Liver (tissue), 8 donors: ENCODE measurements at regions not wholly inside any gene's neighbourhood (a gene's known extent, or its start where the extent isn't known, plus 50 kb on each side); places are given as distances from the start of the nearest gene placed in this dataset.
A peak's percentile ranks its signal among the peaks of the same experiment; 100 is the strongest.

Source experiments
- DNase-seq: peaks from one replicate; pipeline ENCODE4 v3.0.0-alpha.2; 2017; ENCODE audit warnings: low spot score
- H3K27ac ChIP-seq, 2 donors: one replicate each; pipeline ENCODE4 v1.7.0; 2013; ENCODE audit warnings: inconsistent platforms in 2 of 2, low read length in 2 of 2, control low read depth in 1 of 2, low read depth in 1 of 2, mild to moderate bottlenecking in 1 of 2
- H3K27me3 ChIP-seq, 4 donors: one replicate each; pipeline versions ENCODE4 v1.6.1 to v1.7.0; 2013; ENCODE audit warnings: low read length in 3 of 4, inconsistent platforms in 1 of 4, mild to moderate bottlenecking in 1 of 4, moderate library complexity in 1 of 4; ENCODE audit not compliant: control insufficient read depth in 4 of 4, insufficient read depth in 4 of 4
- H3K36me3 ChIP-seq, 4 donors: one replicate each; pipeline versions ENCODE4 v1.6.1 to v1.7.0; 2013; ENCODE audit warnings: low read length in 3 of 4, mild to moderate bottlenecking in 3 of 4, low read depth in 1 of 4, moderate library complexity in 1 of 4; ENCODE audit not compliant: control insufficient read depth in 4 of 4, insufficient read depth in 3 of 4
- H3K4me1 ChIP-seq, 4 donors: one replicate each; pipeline versions ENCODE4 v1.6.1 to v1.7.0; 2013; ENCODE audit warnings: low read length in 3 of 4, mild to moderate bottlenecking in 3 of 4, moderate library complexity in 1 of 4; ENCODE audit not compliant: control insufficient read depth in 4 of 4, insufficient read depth in 4 of 4
- H3K4me3 ChIP-seq, 3 donors: one replicate each; pipeline versions ENCODE4 v1.6.1 to v1.7.0; 2013; ENCODE audit warnings: low read length in 3 of 3, control low read depth in 1 of 3, low read depth in 1 of 3, mild to moderate bottlenecking in 1 of 3
- H3K9ac ChIP-seq, 2 donors: one replicate each; pipeline ENCODE4 v1.7.0; 2013; ENCODE audit warnings: low read length in 2 of 2, mild to moderate bottlenecking in 2 of 2, moderate library complexity in 2 of 2, control low read depth in 1 of 2, low read depth in 1 of 2
- H3K9me3 ChIP-seq, 4 donors: one replicate each; pipeline versions ENCODE4 v1.6.1 to v1.7.0; 2013; ENCODE audit warnings: low read length in 3 of 4; ENCODE audit not compliant: control insufficient read depth in 4 of 4
- EGR1 ChIP-seq, 2 donors: IDR thresholded peaks; 2 replicates each; pipeline ENCODE4 v1.6.1; 2016 to 2018; ENCODE audit warnings: antibody characterized with exemption in 2 of 2, low read depth in 2 of 2
- FOXA1 ChIP-seq: IDR thresholded peaks from 2 replicates; pipeline ENCODE4 v1.6.1; 2016; ENCODE audit warnings: antibody characterized with exemption
- FOXA2 ChIP-seq: IDR thresholded peaks from 2 replicates; pipeline ENCODE4 v1.6.1; 2016; ENCODE audit warnings: antibody characterized with exemption
- GABPA ChIP-seq, 2 donors: IDR thresholded peaks in 1 of 2; conservative IDR thresholded peaks in 1 of 2; 2 replicates each; pipeline ENCODE4 v1.6.1; 2016; ENCODE audit warnings: antibody characterized with exemption in 2 of 2, mild to moderate bottlenecking in 1 of 2, moderate library complexity in 1 of 2
- HNF4A ChIP-seq, 2 donors: conservative IDR thresholded peaks; 2 replicates each; pipeline ENCODE4 v1.6.1; 2016; ENCODE audit warnings: antibody characterized with exemption in 2 of 2, mild to moderate bottlenecking in 2 of 2
- HNF4G ChIP-seq: IDR thresholded peaks from 2 replicates; pipeline ENCODE4 v1.6.1; 2016; ENCODE audit warnings: antibody characterized with exemption
- JUND ChIP-seq, 2 donors: IDR thresholded peaks; 2 replicates each; pipeline ENCODE4 v1.6.1; 2016; ENCODE audit warnings: antibody characterized with exemption in 2 of 2
- NR2F2 ChIP-seq: IDR thresholded peaks from 2 replicates; pipeline ENCODE4 v1.6.1; 2016; ENCODE audit warnings: antibody characterized with exemption
- RAD21 ChIP-seq, 2 donors: IDR thresholded peaks; 2 replicates each; pipeline ENCODE4 v1.6.1; 2016; ENCODE audit warnings: antibody characterized with exemption in 2 of 2, mild to moderate bottlenecking in 2 of 2
- RXRA ChIP-seq, 2 donors: IDR thresholded peaks; 2 replicates each; pipeline ENCODE4 v1.6.1; 2017 to 2018; ENCODE audit warnings: antibody characterized with exemption in 2 of 2, mild to moderate bottlenecking in 1 of 2
- SP1 ChIP-seq: IDR thresholded peaks from 2 replicates; pipeline ENCODE4 v1.6.1; 2018; ENCODE audit warnings: antibody characterized with exemption, mild to moderate bottlenecking
- TAF1 ChIP-seq: conservative IDR thresholded peaks from 2 replicates; pipeline ENCODE4 v1.6.1; 2016; ENCODE audit warnings: antibody characterized with exemption, mild to moderate bottlenecking
- YY1 ChIP-seq: IDR thresholded peaks from 2 replicates; pipeline ENCODE4 v1.6.1; 2016; ENCODE audit warnings: antibody characterized with exemption, mild to moderate bottlenecking
- WGBS: extraction: QIAGEN DNeasy Blood & Tissue Kit; methylation state at CpG from one replicate; pipeline ENCODE4 v1.1.7; 2013; 5-methylcytosine and 5-hydroxymethylcytosine counted together
- TF ChIP-seq, protein P1 (sequence below): fragments of 150-350 bp; IDR thresholded peaks from 2 replicates; pipeline ENCODE4 v1.5.1; 2017; ENCODE audit warnings: improper control_type of control experiment, low read depth, low read length; ENCODE audit not compliant: missing input control
- TF ChIP-seq, protein P2 (sequence below): IDR thresholded peaks from 2 replicates; pipeline ENCODE4 v1.6.1; 2016; ENCODE audit warnings: antibody characterized with exemption
- TF ChIP-seq, protein P3 (sequence below): IDR thresholded peaks from 2 replicates; pipeline ENCODE4 v1.6.1; 2016; ENCODE audit warnings: antibody characterized with exemption
- TF ChIP-seq, protein P4 (sequence below): IDR thresholded peaks from 2 replicates; pipeline ENCODE4 v1.6.1; 2016; ENCODE audit warnings: antibody characterized with exemption
- TF ChIP-seq, protein P5 (sequence below): IDR thresholded peaks from 2 replicates; pipeline ENCODE4 v1.6.1; 2016; ENCODE audit warnings: antibody characterized with exemption, mild to moderate bottlenecking
- donor health status: healthy.
- donor health status: healthy.
- donor health status: healthy.
- donor health status: healthy.
- donor health status: healthy.

DNA sequence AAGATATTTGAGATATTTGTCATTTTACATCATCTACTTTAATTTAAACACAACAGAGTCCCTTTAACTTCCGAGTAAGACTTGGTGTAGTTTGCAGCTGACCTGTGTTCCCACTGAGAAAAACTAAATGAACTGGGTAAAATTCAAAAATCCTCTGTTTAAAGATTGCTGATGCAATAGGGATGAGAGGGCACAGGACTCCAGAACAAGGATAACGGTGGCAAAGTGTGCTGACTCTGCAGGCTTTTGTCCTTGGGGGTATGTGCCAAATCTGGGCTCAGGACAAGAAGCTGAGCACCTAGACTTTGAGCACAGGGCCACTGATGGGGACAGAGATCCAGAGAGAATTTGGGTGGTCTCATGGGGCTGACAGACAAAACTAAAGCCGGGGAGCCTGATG, 156.8 kb downstream of the CCDC71L start:
- H3K36me3 ChIP-seq: no peaks in the 10 kb centered on the region
- 52% methylated on average over 3 of the region's 3 CpGs for WGBS
- H3K27ac ChIP-seq: no peak overlapping the region
- no peaks in the 10 kb centered on the region for H3K27me3 ChIP-seq
- peaks cover 0 to 19% (median 9%) of the 10 kb centered on the region in 4 donors for H3K4me1 ChIP-seq
- DNase-seq: no peak
- no peak overlapping the region for H3K4me3 ChIP-seq
- no peaks in the 10 kb centered on the region for H3K9me3 ChIP-seq
- TF ChIP-seq EGR1 (IDR thresholded peaks at IDR 0.05; ENCODE audit: low read depth in 2 of 2) (no peak), HNF4A (conservative IDR thresholded peaks at IDR 0.05) (peak; percentile 74 to 82), FOXA1 (no peak), RAD21 (IDR thresholded peaks at IDR 0.05) (peak; percentile 41 to 47), YY1 (peak; percentile 29), GABPA (IDR thresholded peaks at IDR 0.05 in 1 of 2, conservative IDR thresholded peaks at IDR 0.05 in 1 of 2) (no peak), NR2F2 (no peak), JUND (IDR thresholded peaks at IDR 0.05) (peak in 1 of 2 donors; percentile 61), SP1 (peak; percentile 57), HNF4G (peak; percentile 29), FOXA2 (no peak), RXRA (IDR thresholded peaks at IDR 0.05) (peak; percentile 75 to 76), TAF1 (peak; percentile 46)
- TF ChIP-seq, protein P1, sequence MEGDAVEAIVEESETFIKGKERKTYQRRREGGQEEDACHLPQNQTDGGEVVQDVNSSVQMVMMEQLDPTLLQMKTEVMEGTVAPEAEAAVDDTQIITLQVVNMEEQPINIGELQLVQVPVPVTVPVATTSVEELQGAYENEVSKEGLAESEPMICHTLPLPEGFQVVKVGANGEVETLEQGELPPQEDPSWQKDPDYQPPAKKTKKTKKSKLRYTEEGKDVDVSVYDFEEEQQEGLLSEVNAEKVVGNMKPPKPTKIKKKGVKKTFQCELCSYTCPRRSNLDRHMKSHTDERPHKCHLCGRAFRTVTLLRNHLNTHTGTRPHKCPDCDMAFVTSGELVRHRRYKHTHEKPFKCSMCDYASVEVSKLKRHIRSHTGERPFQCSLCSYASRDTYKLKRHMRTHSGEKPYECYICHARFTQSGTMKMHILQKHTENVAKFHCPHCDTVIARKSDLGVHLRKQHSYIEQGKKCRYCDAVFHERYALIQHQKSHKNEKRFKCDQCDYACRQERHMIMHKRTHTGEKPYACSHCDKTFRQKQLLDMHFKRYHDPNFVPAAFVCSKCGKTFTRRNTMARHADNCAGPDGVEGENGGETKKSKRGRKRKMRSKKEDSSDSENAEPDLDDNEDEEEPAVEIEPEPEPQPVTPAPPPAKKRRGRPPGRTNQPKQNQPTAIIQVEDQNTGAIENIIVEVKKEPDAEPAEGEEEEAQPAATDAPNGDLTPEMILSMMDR: no peak
- TF ChIP-seq, protein P2, sequence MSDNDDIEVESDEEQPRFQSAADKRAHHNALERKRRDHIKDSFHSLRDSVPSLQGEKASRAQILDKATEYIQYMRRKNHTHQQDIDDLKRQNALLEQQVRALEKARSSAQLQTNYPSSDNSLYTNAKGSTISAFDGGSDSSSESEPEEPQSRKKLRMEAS: peak; percentile 47
- TF ChIP-seq, protein P3, sequence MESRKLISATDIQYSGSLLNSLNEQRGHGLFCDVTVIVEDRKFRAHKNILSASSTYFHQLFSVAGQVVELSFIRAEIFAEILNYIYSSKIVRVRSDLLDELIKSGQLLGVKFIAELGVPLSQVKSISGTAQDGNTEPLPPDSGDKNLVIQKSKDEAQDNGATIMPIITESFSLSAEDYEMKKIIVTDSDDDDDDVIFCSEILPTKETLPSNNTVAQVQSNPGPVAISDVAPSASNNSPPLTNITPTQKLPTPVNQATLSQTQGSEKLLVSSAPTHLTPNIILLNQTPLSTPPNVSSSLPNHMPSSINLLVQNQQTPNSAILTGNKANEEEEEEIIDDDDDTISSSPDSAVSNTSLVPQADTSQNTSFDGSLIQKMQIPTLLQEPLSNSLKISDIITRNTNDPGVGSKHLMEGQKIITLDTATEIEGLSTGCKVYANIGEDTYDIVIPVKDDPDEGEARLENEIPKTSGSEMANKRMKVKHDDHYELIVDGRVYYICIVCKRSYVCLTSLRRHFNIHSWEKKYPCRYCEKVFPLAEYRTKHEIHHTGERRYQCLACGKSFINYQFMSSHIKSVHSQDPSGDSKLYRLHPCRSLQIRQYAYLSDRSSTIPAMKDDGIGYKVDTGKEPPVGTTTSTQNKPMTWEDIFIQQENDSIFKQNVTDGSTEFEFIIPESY: no peak
- TF ChIP-seq, protein P4, sequence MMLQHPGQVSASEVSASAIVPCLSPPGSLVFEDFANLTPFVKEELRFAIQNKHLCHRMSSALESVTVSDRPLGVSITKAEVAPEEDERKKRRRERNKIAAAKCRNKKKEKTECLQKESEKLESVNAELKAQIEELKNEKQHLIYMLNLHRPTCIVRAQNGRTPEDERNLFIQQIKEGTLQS: peak; percentile 92
- TF ChIP-seq, protein P5, sequence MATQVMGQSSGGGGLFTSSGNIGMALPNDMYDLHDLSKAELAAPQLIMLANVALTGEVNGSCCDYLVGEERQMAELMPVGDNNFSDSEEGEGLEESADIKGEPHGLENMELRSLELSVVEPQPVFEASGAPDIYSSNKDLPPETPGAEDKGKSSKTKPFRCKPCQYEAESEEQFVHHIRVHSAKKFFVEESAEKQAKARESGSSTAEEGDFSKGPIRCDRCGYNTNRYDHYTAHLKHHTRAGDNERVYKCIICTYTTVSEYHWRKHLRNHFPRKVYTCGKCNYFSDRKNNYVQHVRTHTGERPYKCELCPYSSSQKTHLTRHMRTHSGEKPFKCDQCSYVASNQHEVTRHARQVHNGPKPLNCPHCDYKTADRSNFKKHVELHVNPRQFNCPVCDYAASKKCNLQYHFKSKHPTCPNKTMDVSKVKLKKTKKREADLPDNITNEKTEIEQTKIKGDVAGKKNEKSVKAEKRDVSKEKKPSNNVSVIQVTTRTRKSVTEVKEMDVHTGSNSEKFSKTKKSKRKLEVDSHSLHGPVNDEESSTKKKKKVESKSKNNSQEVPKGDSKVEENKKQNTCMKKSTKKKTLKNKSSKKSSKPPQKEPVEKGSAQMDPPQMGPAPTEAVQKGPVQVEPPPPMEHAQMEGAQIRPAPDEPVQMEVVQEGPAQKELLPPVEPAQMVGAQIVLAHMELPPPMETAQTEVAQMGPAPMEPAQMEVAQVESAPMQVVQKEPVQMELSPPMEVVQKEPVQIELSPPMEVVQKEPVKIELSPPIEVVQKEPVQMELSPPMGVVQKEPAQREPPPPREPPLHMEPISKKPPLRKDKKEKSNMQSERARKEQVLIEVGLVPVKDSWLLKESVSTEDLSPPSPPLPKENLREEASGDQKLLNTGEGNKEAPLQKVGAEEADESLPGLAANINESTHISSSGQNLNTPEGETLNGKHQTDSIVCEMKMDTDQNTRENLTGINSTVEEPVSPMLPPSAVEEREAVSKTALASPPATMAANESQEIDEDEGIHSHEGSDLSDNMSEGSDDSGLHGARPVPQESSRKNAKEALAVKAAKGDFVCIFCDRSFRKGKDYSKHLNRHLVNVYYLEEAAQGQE: peak; percentile 30
- no peak overlapping the region for H3K9ac ChIP-seq
